ENCODE measurements at regions not wholly inside any gene's neighbourhood (a gene's known extent, or its start where the extent isn't known, plus 50 kb on each side); places are given as distances from the start of the nearest gene placed in this dataset.

GRCh38 chr12:97977870-97978405, 515.3 kb downstream of the RMST start:
- H3K4me3 ChIP-seq (ENCODE audit: low read length): no peak overlapping the region
- H2BK15ac ChIP-seq (replicated peaks; ENCODE audit: low read depth): no peak overlapping the region
- no peak overlapping the region for H3K27ac ChIP-seq (ENCODE audit: low read depth, low read length)
- no peak overlapping the region for H3K56ac ChIP-seq (ENCODE audit: low read length)
- H3K79me2 ChIP-seq (ENCODE audit: control insufficient read depth, insufficient read depth, low read length): no peaks in the 10 kb centered on the region
- H2AK5ac ChIP-seq (ENCODE audit: low read length): no peak overlapping the region
- H3K23ac ChIP-seq (ENCODE audit: low read length): no peak overlapping the region
- H3K79me1 ChIP-seq (ENCODE audit: low read length): no peaks in the 10 kb centered on the region
- WGBS (ENCODE audit: extremely low coverage, insufficient coverage, low lambda C conversion rate): no CpG with 5 or more reads among the region's 2 CpGs
- no peak overlapping the region for H2BK120ac ChIP-seq (ENCODE audit: low read depth, low read length)
- H3K36me3 ChIP-seq (ENCODE audit: control insufficient read depth, insufficient read depth, low read length): no peaks in the 10 kb centered on the region
- no peak overlapping the region for H3K4ac ChIP-seq (ENCODE audit: low read depth, low read length)
- H4K5ac ChIP-seq (ENCODE audit: low read length): no peak overlapping the region
- no peak for DNase-seq
- no peak overlapping the region for H2BK5ac ChIP-seq (ENCODE audit: low read length)
- H3K27me3 ChIP-seq (ENCODE audit: insufficient read depth, low read length, poor library complexity): no peaks in the 10 kb centered on the region
- H3K4me2 ChIP-seq (ENCODE audit: low read length): no peak overlapping the region
- H4K8ac ChIP-seq (ENCODE audit: low read depth, low read length): no peak overlapping the region
- H3K4me1 ChIP-seq (ENCODE audit: control insufficient read depth, low read depth, low read length): peaks cover 4% of the 10 kb centered on the region
- H3K18ac ChIP-seq (ENCODE audit: low read length): no peak overlapping the region
- H3K9ac ChIP-seq (ENCODE audit: low read length): no peak overlapping the region

DNA sequence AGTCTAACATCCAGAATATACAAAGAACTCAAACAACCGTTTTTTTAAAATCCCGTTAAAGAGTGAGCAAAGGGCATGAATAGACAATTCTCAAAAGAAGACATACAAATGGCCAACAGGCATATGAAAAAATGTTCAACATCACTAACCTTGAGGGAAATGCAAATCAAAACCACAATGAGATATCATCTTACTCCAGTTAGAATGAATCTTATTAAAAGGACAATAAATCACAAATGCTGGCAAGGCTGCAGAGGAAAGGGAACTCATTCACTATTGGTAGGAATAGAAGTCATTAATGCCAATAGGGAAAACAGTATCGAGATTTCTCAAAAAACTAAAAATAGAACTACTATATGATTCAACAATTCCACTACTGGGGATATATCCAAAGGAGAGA, 520.1 kb downstream of the RMST start:
- Histone ChIP-seq H3K23ac (ENCODE audit: low read length) (no peak overlapping the region), H3K79me1 (ENCODE audit: low read length) (no peaks in the 10 kb centered on the region), H3K4me1 (ENCODE audit: control insufficient read depth, low read depth, low read length) (no peaks in the 10 kb centered on the region), H4K8ac (ENCODE audit: low read depth, low read length) (no peak overlapping the region), H2BK5ac (ENCODE audit: low read length) (no peak overlapping the region), H2BK15ac (replicated peaks; ENCODE audit: low read depth) (no peak overlapping the region), H3K4me3 (ENCODE audit: low read length) (no peak overlapping the region), H3K79me2 (ENCODE audit: control insufficient read depth, insufficient read depth, low read length) (no peaks in the 10 kb centered on the region), H2AK5ac (ENCODE audit: low read length) (no peak overlapping the region), H3K36me3 (ENCODE audit: control insufficient read depth, insufficient read depth, low read length) (no peaks in the 10 kb centered on the region), H3K18ac (ENCODE audit: low read length) (no peak overlapping the region), H3K56ac (ENCODE audit: low read length) (no peak overlapping the region), H2BK120ac (ENCODE audit: low read depth, low read length) (no peak overlapping the region), H4K5ac (ENCODE audit: low read length) (no peak overlapping the region), H3K9ac (ENCODE audit: low read length) (no peak overlapping the region), H3K27me3 (ENCODE audit: insufficient read depth, low read length, poor library complexity) (no peaks in the 10 kb centered on the region), H3K27ac (ENCODE audit: low read depth, low read length) (no peak overlapping the region), H3K4ac (ENCODE audit: low read depth, low read length) (no peak overlapping the region), H3K4me2 (ENCODE audit: low read length) (no peak overlapping the region)
- WGBS (ENCODE audit: extremely low coverage, insufficient coverage, low lambda C conversion rate): no CpG with 5 or more reads among the region's 3 CpGs
- no peak for DNase-seq

GRCh38 chr12:97983796-97984195, 521.2 kb downstream of the RMST start:
- WGBS (ENCODE audit: extremely low coverage, insufficient coverage, low lambda C conversion rate): no CpG with 5 or more reads among the region's 3 CpGs
- no peaks in the 10 kb centered on the region for H3K79me2 ChIP-seq (ENCODE audit: control insufficient read depth, insufficient read depth, low read length)
- no peak overlapping the region for H3K4me3 ChIP-seq (ENCODE audit: low read length)
- no peak overlapping the region for H2BK5ac ChIP-seq (ENCODE audit: low read length)
- no peak overlapping the region for H3K9ac ChIP-seq (ENCODE audit: low read length)
- no peaks in the 10 kb centered on the region for H3K79me1 ChIP-seq (ENCODE audit: low read length)
- H2BK120ac ChIP-seq (ENCODE audit: low read depth, low read length): no peak overlapping the region
- DNase-seq: peak; percentile 56
- no peaks in the 10 kb centered on the region for H3K36me3 ChIP-seq (ENCODE audit: control insufficient read depth, insufficient read depth, low read length)
- no peak overlapping the region for H3K27ac ChIP-seq (ENCODE audit: low read depth, low read length)
- H3K56ac ChIP-seq (ENCODE audit: low read length): no peak overlapping the region
- H3K23ac ChIP-seq (ENCODE audit: low read length): no peak overlapping the region
- H2AK5ac ChIP-seq (ENCODE audit: low read length): no peak overlapping the region
- no peak overlapping the region for H3K4me2 ChIP-seq (ENCODE audit: low read length)
- no peak overlapping the region for H2BK15ac ChIP-seq (replicated peaks; ENCODE audit: low read depth)
- no peak overlapping the region for H4K5ac ChIP-seq (ENCODE audit: low read length)
- no peak overlapping the region for H4K8ac ChIP-seq (ENCODE audit: low read depth, low read length)
- H3K4ac ChIP-seq (ENCODE audit: low read depth, low read length): no peak overlapping the region
- no peak overlapping the region for H3K18ac ChIP-seq (ENCODE audit: low read length)
- no peaks in the 10 kb centered on the region for H3K4me1 ChIP-seq (ENCODE audit: control insufficient read depth, low read depth, low read length)
- H3K27me3 ChIP-seq (ENCODE audit: insufficient read depth, low read length, poor library complexity): no peaks in the 10 kb centered on the region

DNA sequence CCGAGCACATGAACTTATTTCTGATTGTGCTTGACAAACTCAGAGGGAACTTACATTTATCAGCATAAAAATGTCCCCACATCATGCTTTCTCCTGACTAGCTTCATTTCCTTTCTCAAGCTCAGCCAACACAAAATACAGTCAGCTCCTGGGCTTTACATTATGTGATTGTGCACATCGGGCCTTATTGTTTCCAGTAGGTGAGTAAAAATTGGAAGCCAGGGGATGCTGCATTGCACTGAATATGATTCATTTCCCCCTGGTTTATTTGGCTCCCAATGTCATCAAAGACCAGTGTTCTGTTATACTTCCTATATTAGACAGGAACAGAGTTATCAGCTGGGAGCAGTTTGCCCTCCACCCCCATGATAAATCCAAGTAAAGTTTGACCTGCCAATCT, 521.8 kb downstream of the RMST start:
- Histone ChIP-seq H3K23ac (ENCODE audit: low read length) (no peak overlapping the region), H4K8ac (ENCODE audit: low read depth, low read length) (no peak overlapping the region)

GRCh38 chr12:97984974-97985580, 522.5 kb downstream of the RMST start:
- Histone ChIP-seq H3K4me1 (ENCODE audit: control insufficient read depth, low read depth, low read length) (no peaks in the 10 kb centered on the region), H4K8ac (ENCODE audit: low read depth, low read length) (no peak overlapping the region), H3K27ac (ENCODE audit: low read depth, low read length) (no peak overlapping the region), H2BK15ac (replicated peaks; ENCODE audit: low read depth) (no peak overlapping the region), H3K4me2 (ENCODE audit: low read length) (no peak overlapping the region), H3K23ac (ENCODE audit: low read length) (no peak overlapping the region), H2AK5ac (ENCODE audit: low read length) (no peak overlapping the region), H2BK5ac (ENCODE audit: low read length) (no peak overlapping the region), H3K36me3 (ENCODE audit: control insufficient read depth, insufficient read depth, low read length) (no peaks in the 10 kb centered on the region), H3K27me3 (ENCODE audit: insufficient read depth, low read length, poor library complexity) (no peaks in the 10 kb centered on the region), H4K5ac (ENCODE audit: low read length) (no peak overlapping the region), H3K79me2 (ENCODE audit: control insufficient read depth, insufficient read depth, low read length) (no peaks in the 10 kb centered on the region), H3K4me3 (ENCODE audit: low read length) (no peak overlapping the region), H3K56ac (ENCODE audit: low read length) (no peak overlapping the region), H2BK120ac (ENCODE audit: low read depth, low read length) (no peak overlapping the region), H3K18ac (ENCODE audit: low read length) (no peak overlapping the region), H3K79me1 (ENCODE audit: low read length) (no peaks in the 10 kb centered on the region), H3K4ac (ENCODE audit: low read depth, low read length) (no peak overlapping the region), H3K9ac (ENCODE audit: low read length) (no peak overlapping the region)
- no peak for DNase-seq
- no CpG with 5 or more reads among the region's 4 CpGs for WGBS (ENCODE audit: extremely low coverage, insufficient coverage, low lambda C conversion rate)

More for the DNA sequence above, 521.8 kb downstream of the RMST start:
- Histone ChIP-seq H3K56ac (ENCODE audit: low read length) (no peak overlapping the region), H3K18ac (ENCODE audit: low read length) (no peak overlapping the region), H3K79me1 (ENCODE audit: low read length) (no peaks in the 10 kb centered on the region), H3K9ac (ENCODE audit: low read length) (no peak overlapping the region), H3K27me3 (ENCODE audit: insufficient read depth, low read length, poor library complexity) (no peaks in the 10 kb centered on the region), H3K4ac (ENCODE audit: low read depth, low read length) (no peak overlapping the region), H4K5ac (ENCODE audit: low read length) (no peak overlapping the region), H2BK120ac (ENCODE audit: low read depth, low read length) (no peak overlapping the region), H2BK5ac (ENCODE audit: low read length) (no peak overlapping the region), H3K4me1 (ENCODE audit: control insufficient read depth, low read depth, low read length) (no peaks in the 10 kb centered on the region), H2BK15ac (replicated peaks; ENCODE audit: low read depth) (no peak overlapping the region), H3K36me3 (ENCODE audit: control insufficient read depth, insufficient read depth, low read length) (no peaks in the 10 kb centered on the region), H3K4me3 (ENCODE audit: low read length) (no peak overlapping the region), H3K27ac (ENCODE audit: low read depth, low read length) (no peak overlapping the region), H3K4me2 (ENCODE audit: low read length) (no peak overlapping the region), H2AK5ac (ENCODE audit: low read length) (no peak overlapping the region), H3K79me2 (ENCODE audit: control insufficient read depth, insufficient read depth, low read length) (no peaks in the 10 kb centered on the region)
- DNase-seq: no peak
- WGBS (ENCODE audit: extremely low coverage, insufficient coverage, low lambda C conversion rate): no CpG with 5 or more reads among the region's 2 CpGs

DNA sequence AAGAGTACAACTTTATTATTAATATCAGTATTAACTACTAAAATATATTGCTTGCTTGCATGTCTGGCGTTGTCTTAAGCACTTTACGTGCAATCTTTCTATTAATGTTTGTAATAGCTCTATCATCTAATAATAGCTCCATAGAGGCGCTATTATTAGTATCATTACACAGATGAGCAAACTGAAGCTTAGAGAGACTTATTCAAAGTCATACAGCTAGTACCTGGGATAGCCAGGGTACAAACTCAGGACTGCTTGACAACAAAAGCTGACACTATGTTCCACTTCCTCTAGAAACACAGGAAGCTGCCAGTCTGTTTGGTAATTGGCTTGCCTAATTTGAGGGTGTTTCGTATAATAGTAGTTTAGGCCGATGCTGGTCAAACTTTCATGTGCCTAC, 523.2 kb downstream of the RMST start:
- Histone ChIP-seq H2BK120ac (ENCODE audit: low read depth, low read length) (no peak overlapping the region), H3K79me2 (ENCODE audit: control insufficient read depth, insufficient read depth, low read length) (no peaks in the 10 kb centered on the region), H2BK15ac (replicated peaks; ENCODE audit: low read depth) (no peak overlapping the region), H3K27ac (ENCODE audit: low read depth, low read length) (no peak overlapping the region), H3K56ac (ENCODE audit: low read length) (no peak overlapping the region), H3K23ac (ENCODE audit: low read length) (no peak overlapping the region), H3K4ac (ENCODE audit: low read depth, low read length) (no peak overlapping the region), H3K79me1 (ENCODE audit: low read length) (no peaks in the 10 kb centered on the region), H3K27me3 (ENCODE audit: insufficient read depth, low read length, poor library complexity) (no peaks in the 10 kb centered on the region), H3K18ac (ENCODE audit: low read length) (no peak overlapping the region), H4K8ac (ENCODE audit: low read depth, low read length) (no peak overlapping the region), H3K4me2 (ENCODE audit: low read length) (no peak overlapping the region), H3K4me3 (ENCODE audit: low read length) (no peak overlapping the region), H3K9ac (ENCODE audit: low read length) (no peak overlapping the region), H2AK5ac (ENCODE audit: low read length) (no peak overlapping the region), H3K4me1 (ENCODE audit: control insufficient read depth, low read depth, low read length) (peaks cover 3% of the 10 kb centered on the region), H3K36me3 (ENCODE audit: control insufficient read depth, insufficient read depth, low read length) (no peaks in the 10 kb centered on the region), H2BK5ac (ENCODE audit: low read length) (no peak overlapping the region), H4K5ac (ENCODE audit: low read length) (no peak overlapping the region)
- no CpG with 5 or more reads among the region's 5 CpGs for WGBS (ENCODE audit: extremely low coverage, insufficient coverage, low lambda C conversion rate)
- no peak for DNase-seq

All from mesendoderm (in vitro differentiated cells).